ENCODE measurements at regions not wholly inside any gene's neighbourhood (a gene's known extent, or its start where the extent isn't known, plus 50 kb on each side); places are given as distances from the start of the nearest gene placed in this dataset.

DNA sequence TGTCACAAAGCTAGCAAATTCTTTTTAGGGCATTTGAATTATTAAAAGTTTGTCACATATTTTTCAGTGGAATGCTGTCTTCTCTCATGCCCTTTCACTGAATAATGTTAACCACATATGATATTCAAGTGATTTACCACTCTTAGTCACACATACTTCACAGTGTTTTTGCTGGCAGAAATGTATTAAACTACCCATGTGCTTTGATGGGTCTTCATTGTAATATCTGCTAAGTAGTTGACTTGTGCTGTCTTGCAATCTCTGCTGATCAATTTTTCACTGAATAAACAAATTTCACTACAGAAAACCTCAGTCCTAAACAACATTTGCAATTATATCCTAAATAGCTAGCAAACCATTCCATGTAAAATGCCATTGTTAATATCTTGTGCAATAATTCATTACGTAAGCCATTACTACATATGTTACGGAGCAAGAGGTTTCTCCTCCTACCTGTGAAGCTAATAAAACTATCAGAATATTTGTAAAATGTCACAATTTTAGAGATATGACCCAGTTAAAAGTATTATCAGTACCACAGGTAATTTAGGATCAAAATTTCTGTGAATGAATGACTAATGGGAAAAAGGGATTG, 64.6 kb upstream of the LMO3 start:
- TF ChIP-seq JUND (IDR thresholded peaks at IDR 0.05; ENCODE audit: low read depth), result no peak
- DNase-seq (ENCODE audit: low read depth in 1 of 2, low spot score in 1 of 2), result no peak
- in situ Hi-C loops (cut with HindIII; ENCODE audit: low pct_unique_long_range_greater_than_20kb, low sequenced_read_pairs), result no loop called here

DNA sequence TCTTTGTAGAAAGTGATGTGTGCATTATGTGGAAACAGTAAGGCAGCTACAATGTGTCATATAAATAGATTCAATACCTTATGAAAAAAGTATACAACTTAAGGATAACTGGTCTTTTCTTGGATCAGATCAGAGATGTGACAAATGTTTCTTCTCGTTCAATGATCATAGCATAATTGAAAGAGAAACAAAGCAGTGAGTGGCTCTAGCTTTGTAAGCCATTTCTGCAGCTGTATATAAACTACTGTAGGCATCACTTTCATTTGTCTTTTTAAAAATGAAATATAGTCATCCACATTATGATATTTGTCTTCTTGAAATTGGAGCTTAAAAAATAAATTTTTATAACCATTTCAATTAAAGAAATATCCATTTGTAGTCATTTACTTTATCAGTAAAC, 63.8 kb upstream of the LMO3 start:
- in situ Hi-C loops (cut with HindIII; ENCODE audit: low pct_unique_long_range_greater_than_20kb, low sequenced_read_pairs), result no loop called here
- no peak for TF ChIP-seq JUND (IDR thresholded peaks at IDR 0.05; ENCODE audit: low read depth)
- no peak for DNase-seq (ENCODE audit: low read depth in 1 of 2, low spot score in 1 of 2)

- DNase-seq (ENCODE audit: low read depth in 1 of 2, low spot score in 1 of 2), result no peak
- in situ Hi-C loops (cut with HindIII; ENCODE audit: low pct_unique_long_range_greater_than_20kb, low sequenced_read_pairs), result no loop called here
- no peak for TF ChIP-seq JUND (IDR thresholded peaks at IDR 0.05; ENCODE audit: low read depth)
These were observed 62.2 kb upstream of the LMO3 start for GRCh38 chr12:16668198-16668597.

DNA sequence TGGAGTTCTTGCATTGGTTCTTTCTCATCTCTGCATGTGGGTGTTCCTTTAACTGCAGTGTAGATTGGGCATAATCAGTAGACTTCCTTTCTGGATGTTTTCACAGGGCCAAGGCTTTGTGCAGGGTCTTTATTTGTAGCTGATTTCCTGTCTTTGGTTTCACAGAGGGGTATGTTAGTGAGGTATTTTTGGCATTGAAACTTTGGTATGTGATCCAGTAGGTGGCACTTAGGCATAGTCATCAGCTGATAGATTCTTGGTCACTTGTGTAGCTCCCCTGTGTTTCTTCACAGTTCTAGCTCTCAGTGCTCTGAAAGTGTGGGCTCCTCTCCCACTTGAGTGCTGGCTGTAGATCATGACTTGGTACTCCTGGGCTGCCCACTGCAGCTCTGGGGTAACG, 52.7 kb upstream of the LMO3 start:
- no peak for DNase-seq (ENCODE audit: low read depth in 1 of 2, low spot score in 1 of 2)
- TF ChIP-seq JUND (IDR thresholded peaks at IDR 0.05; ENCODE audit: low read depth), result no peak
- in situ Hi-C loops (cut with HindIII; ENCODE audit: low pct_unique_long_range_greater_than_20kb, low sequenced_read_pairs), result no loop called here

Data from T47D (cell line).